Liver (tissue), 8 donors: ENCODE measurements at regions not wholly inside any gene's neighbourhood (a gene's known extent, or its start where the extent isn't known, plus 50 kb on each side); places are given as distances from the start of the nearest gene placed in this dataset.

Source experiments
- DNase-seq: peaks from one replicate; pipeline ENCODE4 v3.0.0-alpha.2; 2017; ENCODE audit warnings: low spot score
- H3K27ac ChIP-seq, 2 donors: one replicate each; pipeline ENCODE4 v1.7.0; 2013; ENCODE audit warnings: inconsistent platforms in 2 of 2, low read length in 2 of 2, control low read depth in 1 of 2, low read depth in 1 of 2, mild to moderate bottlenecking in 1 of 2
- H3K27me3 ChIP-seq, 4 donors: one replicate each; pipeline versions ENCODE4 v1.6.1 to v1.7.0; 2013; ENCODE audit warnings: low read length in 3 of 4, inconsistent platforms in 1 of 4, mild to moderate bottlenecking in 1 of 4, moderate library complexity in 1 of 4; ENCODE audit not compliant: control insufficient read depth in 4 of 4, insufficient read depth in 4 of 4
- H3K36me3 ChIP-seq, 4 donors: one replicate each; pipeline versions ENCODE4 v1.6.1 to v1.7.0; 2013; ENCODE audit warnings: low read length in 3 of 4, mild to moderate bottlenecking in 3 of 4, low read depth in 1 of 4, moderate library complexity in 1 of 4; ENCODE audit not compliant: control insufficient read depth in 4 of 4, insufficient read depth in 3 of 4
- H3K4me1 ChIP-seq, 4 donors: one replicate each; pipeline versions ENCODE4 v1.6.1 to v1.7.0; 2013; ENCODE audit warnings: low read length in 3 of 4, mild to moderate bottlenecking in 3 of 4, moderate library complexity in 1 of 4; ENCODE audit not compliant: control insufficient read depth in 4 of 4, insufficient read depth in 4 of 4
- H3K4me3 ChIP-seq, 3 donors: one replicate each; pipeline versions ENCODE4 v1.6.1 to v1.7.0; 2013; ENCODE audit warnings: low read length in 3 of 3, control low read depth in 1 of 3, low read depth in 1 of 3, mild to moderate bottlenecking in 1 of 3
- H3K9ac ChIP-seq, 2 donors: one replicate each; pipeline ENCODE4 v1.7.0; 2013; ENCODE audit warnings: low read length in 2 of 2, mild to moderate bottlenecking in 2 of 2, moderate library complexity in 2 of 2, control low read depth in 1 of 2, low read depth in 1 of 2
- H3K9me3 ChIP-seq, 4 donors: one replicate each; pipeline versions ENCODE4 v1.6.1 to v1.7.0; 2013; ENCODE audit warnings: low read length in 3 of 4; ENCODE audit not compliant: control insufficient read depth in 4 of 4
- ATF3 ChIP-seq: IDR thresholded peaks from 2 replicates; pipeline ENCODE4 v1.6.1; 2016; ENCODE audit warnings: antibody characterized with exemption
- EGR1 ChIP-seq, 2 donors: IDR thresholded peaks; 2 replicates each; pipeline ENCODE4 v1.6.1; 2016 to 2018; ENCODE audit warnings: antibody characterized with exemption in 2 of 2, low read depth in 2 of 2
- FOXA1 ChIP-seq: IDR thresholded peaks from 2 replicates; pipeline ENCODE4 v1.6.1; 2016; ENCODE audit warnings: antibody characterized with exemption
- HNF4A ChIP-seq, 2 donors: conservative IDR thresholded peaks; 2 replicates each; pipeline ENCODE4 v1.6.1; 2016; ENCODE audit warnings: antibody characterized with exemption in 2 of 2, mild to moderate bottlenecking in 2 of 2
- HNF4G ChIP-seq: IDR thresholded peaks from 2 replicates; pipeline ENCODE4 v1.6.1; 2016; ENCODE audit warnings: antibody characterized with exemption
- JUND ChIP-seq, 2 donors: IDR thresholded peaks; 2 replicates each; pipeline ENCODE4 v1.6.1; 2016; ENCODE audit warnings: antibody characterized with exemption in 2 of 2
- MAX ChIP-seq: IDR thresholded peaks from 2 replicates; pipeline ENCODE4 v1.6.1; 2016; ENCODE audit warnings: antibody characterized with exemption
- RAD21 ChIP-seq, 2 donors: IDR thresholded peaks; 2 replicates each; pipeline ENCODE4 v1.6.1; 2016; ENCODE audit warnings: antibody characterized with exemption in 2 of 2, mild to moderate bottlenecking in 2 of 2
- REST ChIP-seq: IDR thresholded peaks from 2 replicates; pipeline ENCODE4 v1.6.1; 2016; ENCODE audit warnings: antibody characterized with exemption, mild to moderate bottlenecking
- SP1 ChIP-seq: IDR thresholded peaks from 2 replicates; pipeline ENCODE4 v1.6.1; 2018; ENCODE audit warnings: antibody characterized with exemption, mild to moderate bottlenecking
- YY1 ChIP-seq: IDR thresholded peaks from 2 replicates; pipeline ENCODE4 v1.6.1; 2016; ENCODE audit warnings: antibody characterized with exemption, mild to moderate bottlenecking
- WGBS: extraction: QIAGEN DNeasy Blood & Tissue Kit; methylation state at CpG from one replicate; pipeline ENCODE4 v1.1.7; 2013; 5-methylcytosine and 5-hydroxymethylcytosine counted together
- TF ChIP-seq, protein P1 (sequence below): fragments of 150-350 bp; IDR thresholded peaks from 2 replicates; pipeline ENCODE4 v1.5.1; 2017; ENCODE audit warnings: improper control_type of control experiment, low read depth, low read length; ENCODE audit not compliant: missing input control
- donor health status: healthy.
- donor health status: healthy.
- donor health status: healthy.
- donor health status: healthy.
- donor health status: healthy.

- H3K27me3 ChIP-seq = no peaks in the 10 kb centered on the region
- H3K27ac ChIP-seq = no peak overlapping the region
- TF ChIP-seq, protein P1, sequence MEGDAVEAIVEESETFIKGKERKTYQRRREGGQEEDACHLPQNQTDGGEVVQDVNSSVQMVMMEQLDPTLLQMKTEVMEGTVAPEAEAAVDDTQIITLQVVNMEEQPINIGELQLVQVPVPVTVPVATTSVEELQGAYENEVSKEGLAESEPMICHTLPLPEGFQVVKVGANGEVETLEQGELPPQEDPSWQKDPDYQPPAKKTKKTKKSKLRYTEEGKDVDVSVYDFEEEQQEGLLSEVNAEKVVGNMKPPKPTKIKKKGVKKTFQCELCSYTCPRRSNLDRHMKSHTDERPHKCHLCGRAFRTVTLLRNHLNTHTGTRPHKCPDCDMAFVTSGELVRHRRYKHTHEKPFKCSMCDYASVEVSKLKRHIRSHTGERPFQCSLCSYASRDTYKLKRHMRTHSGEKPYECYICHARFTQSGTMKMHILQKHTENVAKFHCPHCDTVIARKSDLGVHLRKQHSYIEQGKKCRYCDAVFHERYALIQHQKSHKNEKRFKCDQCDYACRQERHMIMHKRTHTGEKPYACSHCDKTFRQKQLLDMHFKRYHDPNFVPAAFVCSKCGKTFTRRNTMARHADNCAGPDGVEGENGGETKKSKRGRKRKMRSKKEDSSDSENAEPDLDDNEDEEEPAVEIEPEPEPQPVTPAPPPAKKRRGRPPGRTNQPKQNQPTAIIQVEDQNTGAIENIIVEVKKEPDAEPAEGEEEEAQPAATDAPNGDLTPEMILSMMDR = no peak
- TF ChIP-seq ATF3 = no peak
- TF ChIP-seq SP1 = no peak
- TF ChIP-seq RAD21 (IDR thresholded peaks at IDR 0.05) = peak; percentile 35 to 49
- no peak for TF ChIP-seq HNF4G
- TF ChIP-seq HNF4A (conservative IDR thresholded peaks at IDR 0.05) = no peak
- no peak for TF ChIP-seq MAX
- no peak for TF ChIP-seq EGR1 (IDR thresholded peaks at IDR 0.05; ENCODE audit: low read depth in 2 of 2)
- TF ChIP-seq YY1 = no peak
- no peak overlapping the region for H3K4me3 ChIP-seq
- no peaks in the 10 kb centered on the region for H3K36me3 ChIP-seq
- no peaks in the 10 kb centered on the region for H3K9me3 ChIP-seq
- no peak for DNase-seq
- no peaks in the 10 kb centered on the region for H3K4me1 ChIP-seq
- 95% methylated on average over 4 of the region's 4 CpGs for WGBS
- H3K9ac ChIP-seq = no peak overlapping the region
These were observed 199.2 kb upstream of the TNP1 start for GRCh38 chr2:217058791-217059755.

DNA sequence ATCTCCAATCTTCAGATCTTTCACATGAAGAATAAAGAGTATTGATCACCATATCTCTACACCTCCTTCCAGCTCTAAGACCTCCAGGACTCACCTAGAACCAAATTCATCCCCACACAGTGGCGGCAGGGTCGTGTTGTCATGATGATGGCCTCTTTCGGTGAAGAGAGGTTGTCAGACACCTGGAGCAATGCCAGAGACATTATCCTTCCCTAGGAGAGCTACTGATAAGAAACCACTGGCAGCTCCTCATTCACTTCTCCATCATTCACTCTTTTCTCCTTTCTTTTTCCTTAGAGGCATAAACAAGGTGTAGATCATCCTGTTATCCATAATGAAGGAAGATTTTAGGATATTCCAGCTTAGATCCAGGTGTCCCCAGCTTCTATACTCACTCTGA lies 197.9 kb upstream of the TNP1 start:
- Histone ChIP-seq H3K36me3 (no peaks in the 10 kb centered on the region), H3K4me3 (no peak overlapping the region), H3K4me1 (no peaks in the 10 kb centered on the region), H3K27ac (no peak overlapping the region), H3K27me3 (no peaks in the 10 kb centered on the region), H3K9ac (no peak overlapping the region), H3K9me3 (no peaks in the 10 kb centered on the region)
- no peak for DNase-seq
- TF ChIP-seq FOXA1 = no peak
- TF ChIP-seq JUND (IDR thresholded peaks at IDR 0.05) = no peak
- TF ChIP-seq REST = no peak
- WGBS = 86% methylated on average over 3 of the region's 3 CpGs
